Natural killer cell (primary cell): ENCODE measurements at regions not wholly inside any gene's neighbourhood (a gene's known extent, or its start where the extent isn't known, plus 50 kb on each side); places are given as distances from the start of the nearest gene placed in this dataset.

Experiments used
- ATAC-seq, 3 donors: fragments of 150-1000 bp in 2 of 3; fragments of 200-7000 bp in 1 of 3; cut with Tn5 transposase; 1 replicate in 1 of 3; 2 replicates in 2 of 3; pipeline ENCODE4 v1.10.0; 2021; ENCODE audit warnings: mild to moderate bottlenecking in 2 of 3, moderate library complexity in 2 of 3
- DNase-seq, 2 donors: peaks; one replicate each; pipeline versions ENCODE4 v3.0.0 to v3.0.0-alpha.2; 2013 to 2021; ENCODE audit warnings: mixed read lengths in 1 of 2
- H3K27ac ChIP-seq: one replicate; pipeline ENCODE4 v1.5.1; 2013; ENCODE audit warnings: mild to moderate bottlenecking, low read length
- H3K27me3 ChIP-seq: one replicate; pipeline ENCODE4 v1.6.1; 2013; ENCODE audit warnings: low read length; ENCODE audit not compliant: control insufficient read depth, insufficient read depth
- H3K36me3 ChIP-seq: one replicate; pipeline ENCODE4 v1.6.1; 2013; ENCODE audit warnings: low read length; ENCODE audit not compliant: control insufficient read depth, insufficient read depth
- H3K4me1 ChIP-seq: one replicate; pipeline ENCODE4 v1.6.1; 2013; ENCODE audit warnings: low read length; ENCODE audit not compliant: control insufficient read depth, insufficient read depth
- H3K4me3 ChIP-seq: one replicate; pipeline ENCODE4 v1.5.1; 2013; ENCODE audit warnings: low read length
- H3K9me3 ChIP-seq: one replicate; pipeline ENCODE4 v1.6.1; 2013; ENCODE audit warnings: low read length; ENCODE audit not compliant: control insufficient read depth, insufficient read depth
- H3K27ac Mint-ChIP-seq, 2 donors: one replicate each; pipeline ENCODE4 v1.8.0; 2022; ENCODE audit warnings: mild to moderate bottlenecking in 2 of 2, mixed read lengths in 2 of 2, moderate library complexity in 1 of 2
- H3K27me3 Mint-ChIP-seq, 2 donors: one replicate each; pipeline ENCODE4 v1.8.0; 2022; ENCODE audit warnings: low read depth in 2 of 2, mixed read lengths in 2 of 2
- H3K36me3 Mint-ChIP-seq: one replicate; pipeline ENCODE4 v1.8.0; 2022; ENCODE audit warnings: mixed read lengths
- H3K4me1 Mint-ChIP-seq, 2 donors: one replicate each; pipeline ENCODE4 v1.8.0; 2022; ENCODE audit warnings: mixed read lengths in 2 of 2
- H3K4me3 Mint-ChIP-seq: one replicate; pipeline ENCODE4 v1.8.0; 2022; ENCODE audit warnings: mild to moderate bottlenecking, moderate library complexity, mixed read lengths
- H3K9me3 Mint-ChIP-seq, 2 donors: one replicate each; pipeline ENCODE4 v1.8.0; 2022; ENCODE audit warnings: mixed read lengths in 2 of 2
- WGBS: methylation state at CpG from one replicate; pipeline ENCODE4 v1.1.7; 2013; ENCODE audit warnings: missing lambda C conversion rate; ENCODE audit not compliant: insufficient coverage; 5-methylcytosine and 5-hydroxymethylcytosine counted together
- intact Hi-C: fragments of 100-400 bp; cut with micrococcal nuclease; formaldehyde crosslinking; loops from one replicate; pipeline ENCODE4 v1.14.2; 2022
- TF ChIP-seq, protein P1 (sequence below): fragments of 200-600 bp; IDR thresholded peaks from one replicate; pipeline ENCODE4 v1.8.0; 2022; ENCODE audit warnings: antibody characterized with exemption

DNA sequence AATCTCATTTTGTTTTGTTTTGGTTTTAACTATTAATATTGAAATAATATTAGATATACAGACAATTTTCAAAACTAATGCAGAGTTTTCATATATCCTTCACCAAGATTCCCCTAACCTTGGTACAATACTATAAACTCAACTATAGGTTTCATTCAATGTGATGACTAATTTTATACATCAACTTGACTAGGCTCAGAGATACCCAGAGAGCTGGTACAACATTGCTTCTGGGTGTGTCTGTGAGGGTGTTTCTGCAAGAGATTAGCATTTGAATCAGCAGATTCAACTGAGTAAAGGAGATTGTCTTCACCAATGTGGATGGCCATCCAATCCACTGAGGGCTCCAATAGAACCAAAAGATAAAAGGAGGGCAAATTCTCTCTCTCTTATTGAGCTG is 221.3 kb upstream of the CRIM1 start:
- Mint-ChIP-seq H3K36me3 (no peaks in the 10 kb centered on the region), H3K27me3 (no peaks in the 10 kb centered on the region), H3K9me3 (no peaks in the 10 kb centered on the region), H3K4me1 (peaks cover 29 to 30% of the 10 kb centered on the region in 2 donors), H3K4me3 (no peak overlapping the region), H3K27ac (no peak overlapping the region)
- no peak overlapping the region for H3K27ac ChIP-seq
- H3K4me1 ChIP-seq = peaks cover 7% of the 10 kb centered on the region
- TF ChIP-seq, protein P1, sequence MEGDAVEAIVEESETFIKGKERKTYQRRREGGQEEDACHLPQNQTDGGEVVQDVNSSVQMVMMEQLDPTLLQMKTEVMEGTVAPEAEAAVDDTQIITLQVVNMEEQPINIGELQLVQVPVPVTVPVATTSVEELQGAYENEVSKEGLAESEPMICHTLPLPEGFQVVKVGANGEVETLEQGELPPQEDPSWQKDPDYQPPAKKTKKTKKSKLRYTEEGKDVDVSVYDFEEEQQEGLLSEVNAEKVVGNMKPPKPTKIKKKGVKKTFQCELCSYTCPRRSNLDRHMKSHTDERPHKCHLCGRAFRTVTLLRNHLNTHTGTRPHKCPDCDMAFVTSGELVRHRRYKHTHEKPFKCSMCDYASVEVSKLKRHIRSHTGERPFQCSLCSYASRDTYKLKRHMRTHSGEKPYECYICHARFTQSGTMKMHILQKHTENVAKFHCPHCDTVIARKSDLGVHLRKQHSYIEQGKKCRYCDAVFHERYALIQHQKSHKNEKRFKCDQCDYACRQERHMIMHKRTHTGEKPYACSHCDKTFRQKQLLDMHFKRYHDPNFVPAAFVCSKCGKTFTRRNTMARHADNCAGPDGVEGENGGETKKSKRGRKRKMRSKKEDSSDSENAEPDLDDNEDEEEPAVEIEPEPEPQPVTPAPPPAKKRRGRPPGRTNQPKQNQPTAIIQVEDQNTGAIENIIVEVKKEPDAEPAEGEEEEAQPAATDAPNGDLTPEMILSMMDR = no peak
- no peaks in the 10 kb centered on the region for H3K36me3 ChIP-seq
- ATAC-seq (no peak), DNase-seq (no peak)
- H3K27me3 ChIP-seq = no peaks in the 10 kb centered on the region
- H3K9me3 ChIP-seq = no peaks in the 10 kb centered on the region
- H3K4me3 ChIP-seq = no peak overlapping the region
- intact Hi-C loops = no loop called here

GRCh38 chr2:36128359-36128758 is 227.2 kb upstream of the CRIM1 start:
- Mint-ChIP-seq H3K4me3 (no peak overlapping the region), H3K9me3 (no peaks in the 10 kb centered on the region), H3K36me3 (no peaks in the 10 kb centered on the region), H3K27me3 (peaks cover 0 to 4% of the 10 kb centered on the region in 2 donors), H3K4me1 (peaks cover 7 to 9% of the 10 kb centered on the region in 2 donors), H3K27ac (no peak overlapping the region)
- Histone ChIP-seq H3K4me3 (no peak overlapping the region), H3K27me3 (no peaks in the 10 kb centered on the region), H3K36me3 (no peaks in the 10 kb centered on the region), H3K9me3 (no peaks in the 10 kb centered on the region), H3K4me1 (no peaks in the 10 kb centered on the region), H3K27ac (no peak overlapping the region)
- ATAC-seq = no peak
- no peak for DNase-seq
- 95% methylated on average over 2 of the region's 2 CpGs for WGBS
- intact Hi-C loops = no loop called here
- TF ChIP-seq, protein P1 = no peak

GRCh38 chr2:36125702-36126101 is 229.9 kb upstream of the CRIM1 start:
- TF ChIP-seq, protein P1 = no peak
- 97% methylated on average over 7 of the region's 7 CpGs for WGBS
- no peaks in the 10 kb centered on the region for H3K36me3 ChIP-seq
- intact Hi-C loops = no loop called here
- H3K27ac ChIP-seq = no peak overlapping the region
- Mint-ChIP-seq H3K27me3 (peaks cover 4 to 5% of the 10 kb centered on the region in 2 donors), H3K36me3 (peaks cover 10% of the 10 kb centered on the region), H3K4me1 (peaks cover 7 to 9% of the 10 kb centered on the region in 2 donors), H3K4me3 (no peak overlapping the region), H3K9me3 (peaks cover 3 to 4% of the 10 kb centered on the region in 2 donors), H3K27ac (no peak overlapping the region)
- no peak for ATAC-seq
- H3K4me1 ChIP-seq = no peaks in the 10 kb centered on the region
- H3K4me3 ChIP-seq = no peak overlapping the region
- H3K27me3 ChIP-seq = no peaks in the 10 kb centered on the region
- no peak for DNase-seq
- no peaks in the 10 kb centered on the region for H3K9me3 ChIP-seq

GRCh38 chr2:36123995-36124394 is 231.6 kb upstream of the CRIM1 start:
- H3K27ac Mint-ChIP-seq = no peak overlapping the region
- H3K9me3 Mint-ChIP-seq = peaks cover 3 to 4% of the 10 kb centered on the region in 2 donors
- peaks cover 7 to 9% of the 10 kb centered on the region in 2 donors for H3K4me1 Mint-ChIP-seq
- TF ChIP-seq, protein P1 = no peak
- no peaks in the 10 kb centered on the region for H3K27me3 ChIP-seq
- WGBS = 100% methylated on average over 1 of the region's 2 CpGs
- DNase-seq = no peak
- no peak overlapping the region for H3K27ac ChIP-seq
- ATAC-seq = no peak
- no peaks in the 10 kb centered on the region for H3K36me3 ChIP-seq
- no peaks in the 10 kb centered on the region for H3K9me3 ChIP-seq
- no peak overlapping the region for H3K4me3 ChIP-seq
- peaks cover 4 to 7% of the 10 kb centered on the region in 2 donors for H3K27me3 Mint-ChIP-seq
- no peak overlapping the region for H3K4me3 Mint-ChIP-seq
- H3K4me1 ChIP-seq = no peaks in the 10 kb centered on the region
- H3K36me3 Mint-ChIP-seq = peaks cover 16% of the 10 kb centered on the region
- intact Hi-C loops = no loop called here
